ENCODE measurements at regions not wholly inside any gene's neighbourhood (a gene's known extent, or its start where the extent isn't known, plus 50 kb on each side); places are given as distances from the start of the nearest gene placed in this dataset.

- 93% methylated on average over 1 of the region's 1 CpG for WGBS
- Histone ChIP-seq H3K4me1 (replicated peaks) (no peaks in the 10 kb centered on the region), H3K36me3 (no peaks in the 10 kb centered on the region), H3K27me3 (replicated peaks; ENCODE audit: insufficient read depth) (no peaks in the 10 kb centered on the region), H3K27ac (no peak overlapping the region), H3K9me3 (no peaks in the 10 kb centered on the region), H3K4me3 (no peak overlapping the region)
- DNase-seq (ENCODE audit: low spot score): no peak
- TF ChIP-seq POLR2A (IDR thresholded peaks at IDR 0.05): no peak
- no peak for TF ChIP-seq CTCF (IDR thresholded peaks at IDR 0.05)
- TF ChIP-seq POLR2AphosphoS5 (IDR thresholded peaks at IDR 0.05): no peak
- intact Hi-C loops (cut with DNase I): no loop called here
Measured at GRCh38 chrX:22366166-22366702, 93.5 kb downstream of the CBLL2 start.

- no peak for DNase-seq (ENCODE audit: low spot score)
- TF ChIP-seq POLR2AphosphoS5 (IDR thresholded peaks at IDR 0.05): no peak
- TF ChIP-seq CTCF (IDR thresholded peaks at IDR 0.05): no peak
- TF ChIP-seq POLR2A (IDR thresholded peaks at IDR 0.05): no peak
- intact Hi-C loops (cut with DNase I): no loop called here
- H3K27ac ChIP-seq: no peak overlapping the region
- H3K36me3 ChIP-seq: no peaks in the 10 kb centered on the region
- H3K9me3 ChIP-seq: no peaks in the 10 kb centered on the region
- H3K27me3 ChIP-seq (replicated peaks; ENCODE audit: insufficient read depth): no peaks in the 10 kb centered on the region
- H3K4me1 ChIP-seq (replicated peaks): no peaks in the 10 kb centered on the region
- 21% methylated on average over 4 of the region's 4 CpGs for WGBS
- H3K4me3 ChIP-seq: no peak overlapping the region
Measured at GRCh38 chrX:22366906-22367305, 94.2 kb downstream of the CBLL2 start.

GRCh38 chrX:22373094-22373493 is 100.4 kb downstream of the CBLL2 start:
- Histone ChIP-seq H3K27ac (no peak overlapping the region), H3K4me1 (replicated peaks) (no peaks in the 10 kb centered on the region), H3K9me3 (no peaks in the 10 kb centered on the region), H3K27me3 (replicated peaks; ENCODE audit: insufficient read depth) (no peaks in the 10 kb centered on the region), H3K36me3 (no peaks in the 10 kb centered on the region), H3K4me3 (no peak overlapping the region)
- 78% methylated on average over 3 of the region's 3 CpGs for WGBS
- TF ChIP-seq POLR2A (IDR thresholded peaks at IDR 0.05) (no peak), CTCF (IDR thresholded peaks at IDR 0.05) (no peak), POLR2AphosphoS5 (IDR thresholded peaks at IDR 0.05) (no peak)
- intact Hi-C loops (cut with DNase I): no loop called here
- no peak for DNase-seq (ENCODE audit: low spot score)

- Histone ChIP-seq H3K9me3 (no peaks in the 10 kb centered on the region), H3K27ac (no peak overlapping the region), H3K4me1 (replicated peaks) (no peaks in the 10 kb centered on the region), H3K4me3 (no peak overlapping the region), H3K36me3 (no peaks in the 10 kb centered on the region), H3K27me3 (replicated peaks; ENCODE audit: insufficient read depth) (no peaks in the 10 kb centered on the region)
- 72% methylated on average over 1 of the region's 1 CpG for WGBS
- DNase-seq (ENCODE audit: low spot score): no peak
- intact Hi-C loops (cut with DNase I): no loop called here
- TF ChIP-seq POLR2A (IDR thresholded peaks at IDR 0.05): no peak
- TF ChIP-seq CTCF (IDR thresholded peaks at IDR 0.05): no peak
- no peak for TF ChIP-seq POLR2AphosphoS5 (IDR thresholded peaks at IDR 0.05)
Measured at GRCh38 chrX:22373766-22374165, 101.1 kb downstream of the CBLL2 start.

- Histone ChIP-seq H3K4me3 (no peak overlapping the region), H3K9me3 (no peaks in the 10 kb centered on the region), H3K36me3 (no peaks in the 10 kb centered on the region), H3K27me3 (replicated peaks; ENCODE audit: insufficient read depth) (no peaks in the 10 kb centered on the region), H3K27ac (no peak overlapping the region), H3K4me1 (replicated peaks) (no peaks in the 10 kb centered on the region)
- TF ChIP-seq POLR2A (IDR thresholded peaks at IDR 0.05) (no peak), POLR2AphosphoS5 (IDR thresholded peaks at IDR 0.05) (no peak)
- 58% methylated on average over 2 of the region's 2 CpGs for WGBS
- intact Hi-C loops (cut with DNase I): no loop called here
- DNase-seq (ENCODE audit: low spot score): no peak
Measured at GRCh38 chrX:22376369-22376768, 103.7 kb downstream of the CBLL2 start.

All from prostate gland (tissue), 2 donors.